AG04449 (cell line): ENCODE measurements at regions not wholly inside any gene's neighbourhood (a gene's known extent, or its start where the extent isn't known, plus 50 kb on each side); places are given as distances from the start of the nearest gene placed in this dataset.

Experiments used
- CTCF ChIA-PET: fragments of 350-600 bp; formaldehyde crosslinking; extraction: SDS; loops from one replicate; lab custom pipeline; 2021; ENCODE audit warnings: antibody characterized with exemption; lab: Yijun Ruan, JAX
- POLR2A ChIA-PET: fragments of 400-600, 350-600 bp; formaldehyde crosslinking; extraction: SDS; loops from one replicate; lab custom pipeline; 2020; ENCODE audit warnings: antibody characterized with exemption, inconsistent platforms; lab: Yijun Ruan, JAX
- DNase-seq: peaks from one replicate; pipeline ENCODE4 v3.0.0-alpha.2; 2010; ENCODE audit warnings: low read depth, low spot score
- H3K4me3 ChIP-seq: 2 replicates; pipeline ENCODE4 v1.5.1; 2011; ENCODE audit warnings: low read depth, mild to moderate bottlenecking, control low read depth, low read length
- TF ChIP-seq, protein P1 (sequence below): IDR thresholded peaks from one replicate; pipeline ENCODE4 v1.5.1; 2011; ENCODE audit warnings: mild to moderate bottlenecking, moderate library complexity, low read length, control low read depth, inconsistent platforms; ENCODE audit not compliant: insufficient read depth; ENCODE audit errors: missing control alignments

- TF ChIP-seq, protein P1, sequence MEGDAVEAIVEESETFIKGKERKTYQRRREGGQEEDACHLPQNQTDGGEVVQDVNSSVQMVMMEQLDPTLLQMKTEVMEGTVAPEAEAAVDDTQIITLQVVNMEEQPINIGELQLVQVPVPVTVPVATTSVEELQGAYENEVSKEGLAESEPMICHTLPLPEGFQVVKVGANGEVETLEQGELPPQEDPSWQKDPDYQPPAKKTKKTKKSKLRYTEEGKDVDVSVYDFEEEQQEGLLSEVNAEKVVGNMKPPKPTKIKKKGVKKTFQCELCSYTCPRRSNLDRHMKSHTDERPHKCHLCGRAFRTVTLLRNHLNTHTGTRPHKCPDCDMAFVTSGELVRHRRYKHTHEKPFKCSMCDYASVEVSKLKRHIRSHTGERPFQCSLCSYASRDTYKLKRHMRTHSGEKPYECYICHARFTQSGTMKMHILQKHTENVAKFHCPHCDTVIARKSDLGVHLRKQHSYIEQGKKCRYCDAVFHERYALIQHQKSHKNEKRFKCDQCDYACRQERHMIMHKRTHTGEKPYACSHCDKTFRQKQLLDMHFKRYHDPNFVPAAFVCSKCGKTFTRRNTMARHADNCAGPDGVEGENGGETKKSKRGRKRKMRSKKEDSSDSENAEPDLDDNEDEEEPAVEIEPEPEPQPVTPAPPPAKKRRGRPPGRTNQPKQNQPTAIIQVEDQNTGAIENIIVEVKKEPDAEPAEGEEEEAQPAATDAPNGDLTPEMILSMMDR: no peak
- DNase-seq: no peak
- ChIA-PET POLR2A (no interaction called here), CTCF (interaction anchor here (2.1 to 2.4 kb wide), 2 partner anchors 7 to 15 kb away, joined by 5 to 7 read pairs; no protein-coding TSS in a partner anchor)
- H3K4me3 ChIP-seq: no peak overlapping the region
These were observed 55.9 kb upstream of the CTBP2 start for GRCh38 chr10:125216309-125216708.

GRCh38 chr10:125214283-125214570 lies 53.9 kb upstream of the CTBP2 start:
- H3K4me3 ChIP-seq: no peak overlapping the region
- TF ChIP-seq, protein P1: no peak
- no peak for DNase-seq
- POLR2A ChIA-PET: no interaction called here
- CTCF ChIA-PET: interaction anchor here (1.3 kb wide), 1 partner anchor 12 kb away, joined by 3 read pairs; no protein-coding TSS in a partner anchor

- no peak overlapping the region for H3K4me3 ChIP-seq
- no peak for DNase-seq
- POLR2A ChIA-PET: no interaction called here
- TF ChIP-seq, protein P1: no peak
- CTCF ChIA-PET: interaction anchor here (1.3 kb wide), 1 partner anchor 12 kb away, joined by 3 read pairs; no protein-coding TSS in a partner anchor
These were observed 53.3 kb upstream of the CTBP2 start for GRCh38 chr10:125213541-125214282.

GRCh38 chr10:125212150-125212809 lies 51.9 kb upstream of the CTBP2 start:
- TF ChIP-seq, protein P1: no peak
- no peak overlapping the region for H3K4me3 ChIP-seq
- CTCF ChIA-PET: no interaction called here
- DNase-seq: no peak
- POLR2A ChIA-PET: interaction anchor here (0.6 kb wide), 1 partner anchor 238 kb away, joined by 5 read pairs; no protein-coding TSS in a partner anchor
